Mucosa of descending colon (tissue), 3 donors: ENCODE measurements at regions not wholly inside any gene's neighbourhood (a gene's known extent, or its start where the extent isn't known, plus 50 kb on each side); places are given as distances from the start of the nearest gene placed in this dataset.

Experiments used
- ATAC-seq: fragments of 200-7000 bp; cut with Tn5 transposase; one replicate; pipeline ENCODE4 v1.9.1; 2020; ENCODE audit warnings: mild to moderate bottlenecking, moderate library complexity
- DNase-seq, 3 donors: peaks; one replicate each; pipeline ENCODE4 v3.0.0-alpha.2; 2020
- H3K36me3 ChIP-seq: fragments of 200-600 bp; one replicate; pipeline ENCODE4 v1.8.0; 2021; ENCODE audit warnings: low read depth, mild to moderate bottlenecking
- H3K4me1 ChIP-seq: fragments of 200-600 bp; one replicate; pipeline ENCODE4 v1.8.0; 2021; ENCODE audit warnings: low read depth, mild to moderate bottlenecking
- H3K4me3 ChIP-seq: fragments of 200-600 bp; one replicate; pipeline ENCODE4 v1.8.0; 2021; ENCODE audit warnings: mild to moderate bottlenecking
- H3K9me3 ChIP-seq: fragments of 200-600 bp; one replicate; pipeline ENCODE4 v1.8.0; 2021; ENCODE audit warnings: mild to moderate bottlenecking
- intact Hi-C, 2 donors: fragments of 100-400 bp; cut with DNase I in 1 of 2; cut with micrococcal nuclease in 1 of 2; formaldehyde crosslinking; loops; one replicate each; pipeline versions ENCODE4 v1.11.0 to v1.11.1; 2022; cut with DNase I, micrococcal nuclease
- TF ChIP-seq, protein P1 (sequence below): fragments of 200-600 bp; IDR thresholded peaks from one replicate; pipeline ENCODE4 v1.8.0; 2022; ENCODE audit warnings: antibody characterized with exemption, mild to moderate bottlenecking
- donor health status: DM: no; HTN: no; CAD: no; lungs with moderate emphysema.
- donor health status: DM: no; HTN: no; CAD: no.
- donor health status: DM: no; HTN: yes; CAD: no.

DNA sequence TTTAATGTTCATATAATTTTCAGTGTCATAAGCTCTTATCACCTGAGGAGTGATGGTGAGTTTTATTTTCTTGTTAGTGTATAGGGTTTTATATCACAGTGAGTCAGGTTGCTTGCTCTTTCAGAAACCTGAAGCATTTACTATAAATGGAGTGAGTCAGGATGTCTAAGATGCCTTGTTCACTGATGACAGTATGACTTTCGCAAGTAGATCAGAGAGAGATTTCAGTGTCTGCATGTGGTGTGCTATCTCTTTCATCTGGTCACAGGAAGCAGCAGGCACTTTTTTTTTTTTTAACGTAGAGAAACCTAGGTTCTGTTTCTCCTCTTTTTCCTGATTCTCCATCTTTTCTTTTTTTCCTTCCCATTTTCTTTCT is 237.1 kb downstream of the DMRTA1 start:
- no peak overlapping the region for H3K4me3 ChIP-seq
- H3K9me3 ChIP-seq, result no peaks in the 10 kb centered on the region
- H3K36me3 ChIP-seq, result no peaks in the 10 kb centered on the region
- DNase-seq (no peak), ATAC-seq (no peak)
- H3K4me1 ChIP-seq, result no peaks in the 10 kb centered on the region
- TF ChIP-seq, protein P1, sequence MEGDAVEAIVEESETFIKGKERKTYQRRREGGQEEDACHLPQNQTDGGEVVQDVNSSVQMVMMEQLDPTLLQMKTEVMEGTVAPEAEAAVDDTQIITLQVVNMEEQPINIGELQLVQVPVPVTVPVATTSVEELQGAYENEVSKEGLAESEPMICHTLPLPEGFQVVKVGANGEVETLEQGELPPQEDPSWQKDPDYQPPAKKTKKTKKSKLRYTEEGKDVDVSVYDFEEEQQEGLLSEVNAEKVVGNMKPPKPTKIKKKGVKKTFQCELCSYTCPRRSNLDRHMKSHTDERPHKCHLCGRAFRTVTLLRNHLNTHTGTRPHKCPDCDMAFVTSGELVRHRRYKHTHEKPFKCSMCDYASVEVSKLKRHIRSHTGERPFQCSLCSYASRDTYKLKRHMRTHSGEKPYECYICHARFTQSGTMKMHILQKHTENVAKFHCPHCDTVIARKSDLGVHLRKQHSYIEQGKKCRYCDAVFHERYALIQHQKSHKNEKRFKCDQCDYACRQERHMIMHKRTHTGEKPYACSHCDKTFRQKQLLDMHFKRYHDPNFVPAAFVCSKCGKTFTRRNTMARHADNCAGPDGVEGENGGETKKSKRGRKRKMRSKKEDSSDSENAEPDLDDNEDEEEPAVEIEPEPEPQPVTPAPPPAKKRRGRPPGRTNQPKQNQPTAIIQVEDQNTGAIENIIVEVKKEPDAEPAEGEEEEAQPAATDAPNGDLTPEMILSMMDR, result no peak
- intact Hi-C loops, result no loop called here

DNA sequence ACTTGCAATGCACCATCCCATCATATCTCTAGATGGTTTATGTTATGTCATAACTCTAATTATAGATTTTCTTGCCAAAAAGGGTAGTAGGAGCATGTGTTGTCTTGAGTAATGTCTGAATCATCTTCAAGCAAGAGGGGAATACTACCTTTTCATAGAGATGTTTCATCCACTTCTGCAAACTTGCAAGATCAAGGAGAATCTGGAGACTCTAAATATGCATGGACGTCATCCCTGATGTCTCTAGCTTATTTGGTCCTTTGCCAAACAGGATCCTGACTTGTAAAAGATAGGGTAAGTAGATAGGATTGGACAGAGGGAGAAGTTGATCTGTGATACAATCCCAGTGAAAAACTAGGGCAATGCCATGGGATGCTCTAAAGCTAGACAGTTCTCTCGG is 246.5 kb downstream of the DMRTA1 start:
- intact Hi-C loops, result no loop called here

DNA sequence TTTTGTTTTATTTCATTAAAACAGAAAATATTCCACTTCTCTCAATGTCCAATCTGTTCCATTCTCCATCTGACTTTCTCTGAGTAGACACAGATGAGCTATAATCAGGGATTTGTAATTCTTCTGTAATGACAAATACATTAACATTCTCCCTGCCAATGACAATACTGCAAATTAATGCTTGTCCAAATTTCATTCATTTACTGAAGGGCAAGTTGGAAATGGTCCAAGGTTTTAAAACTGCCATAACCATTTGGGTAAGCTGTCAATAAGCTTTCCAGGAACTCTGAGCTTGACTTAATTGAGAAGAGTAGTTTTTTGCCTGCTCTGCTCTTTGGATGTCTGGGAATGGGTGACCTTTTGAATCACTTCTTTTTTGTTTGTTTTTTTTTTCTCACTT is 253.5 kb downstream of the DMRTA1 start:
- DNase-seq, result no peak
- no peak for ATAC-seq
- TF ChIP-seq, protein P1, result no peak
- intact Hi-C loops, result no loop called here
- Histone ChIP-seq H3K4me3 (no peak overlapping the region), H3K36me3 (no peaks in the 10 kb centered on the region), H3K9me3 (peaks cover 3% of the 10 kb centered on the region), H3K4me1 (no peaks in the 10 kb centered on the region)

More for the DNA sequence above, 246.5 kb downstream of the DMRTA1 start:
- ATAC-seq (no peak), DNase-seq (no peak)
- H3K4me3 ChIP-seq, result no peak overlapping the region
- no peaks in the 10 kb centered on the region for H3K4me1 ChIP-seq
- TF ChIP-seq, protein P1, result no peak
- H3K9me3 ChIP-seq, result no peaks in the 10 kb centered on the region
- H3K36me3 ChIP-seq, result no peaks in the 10 kb centered on the region

DNA sequence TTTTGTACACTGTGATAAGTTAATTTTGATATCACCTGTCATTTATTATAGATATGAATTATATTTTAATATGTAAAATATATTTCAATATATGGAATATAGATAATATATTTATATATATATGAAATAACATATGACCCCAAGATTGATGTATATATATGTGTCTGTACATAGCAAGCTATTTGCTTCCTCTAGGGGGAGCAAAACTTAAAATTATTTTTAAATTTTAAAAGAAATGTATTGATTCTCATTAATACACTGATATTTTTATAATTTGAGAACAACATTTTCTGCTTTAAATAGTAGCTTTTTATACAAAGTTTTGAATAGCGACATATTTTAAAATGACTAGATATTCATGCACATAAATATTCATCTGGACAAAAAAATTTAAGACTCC is 272.0 kb downstream of the DMRTA1 start:
- ATAC-seq (no peak), DNase-seq (no peak)
- TF ChIP-seq, protein P1, result no peak
- Histone ChIP-seq H3K9me3 (no peaks in the 10 kb centered on the region), H3K4me3 (no peak overlapping the region), H3K36me3 (no peaks in the 10 kb centered on the region), H3K4me1 (no peaks in the 10 kb centered on the region)
- intact Hi-C loops, result no loop called here

DNA sequence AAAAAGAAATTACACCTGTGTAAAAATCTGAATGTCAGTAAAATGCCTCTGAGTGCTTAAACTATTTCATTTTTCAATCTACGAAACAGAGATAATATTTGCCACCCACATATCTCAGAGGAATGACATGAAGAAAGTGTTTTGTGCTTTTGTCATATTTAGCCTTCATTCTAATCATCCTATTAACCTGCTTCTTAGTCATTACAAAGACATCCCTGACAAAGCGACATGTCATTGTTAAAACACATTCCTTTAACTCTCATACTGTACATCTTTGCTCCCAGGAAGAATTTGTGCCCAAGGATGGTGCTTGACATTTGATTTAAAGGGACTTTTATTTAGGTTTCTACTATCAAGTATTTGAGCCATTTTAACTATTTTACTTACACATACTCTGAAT is 275.9 kb downstream of the DMRTA1 start:
- no peaks in the 10 kb centered on the region for H3K9me3 ChIP-seq
- intact Hi-C loops, result no loop called here
- ATAC-seq (no peak), DNase-seq (no peak)
- TF ChIP-seq, protein P1, result no peak
- H3K4me1 ChIP-seq, result no peaks in the 10 kb centered on the region
- H3K4me3 ChIP-seq, result no peak overlapping the region
- H3K36me3 ChIP-seq, result no peaks in the 10 kb centered on the region

DNA sequence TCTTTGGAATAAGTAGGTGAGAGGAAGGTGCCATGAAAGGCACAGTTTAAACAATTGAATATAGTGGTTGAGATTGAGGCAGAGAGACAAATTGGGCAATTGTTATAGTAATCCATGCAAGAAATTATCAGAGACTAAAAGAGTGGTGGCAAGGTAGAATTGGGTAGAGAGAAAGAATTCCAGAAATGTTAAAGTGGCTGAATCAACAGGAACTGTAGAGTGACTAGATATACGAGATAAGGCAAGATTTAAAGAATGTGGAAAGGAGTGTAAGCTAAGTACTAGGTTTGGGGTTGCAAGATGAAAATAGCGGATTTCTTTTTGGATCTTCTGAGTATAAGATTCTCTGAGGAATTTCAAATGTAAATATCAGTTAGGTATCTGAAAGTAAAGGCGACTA is 285.2 kb downstream of the DMRTA1 start:
- Histone ChIP-seq H3K4me1 (no peaks in the 10 kb centered on the region), H3K9me3 (no peaks in the 10 kb centered on the region), H3K4me3 (no peak overlapping the region), H3K36me3 (no peaks in the 10 kb centered on the region)
- TF ChIP-seq, protein P1, result no peak
- ATAC-seq, result no peak
- no peak for DNase-seq
- intact Hi-C loops, result no loop called here
